Panc1 (cell line): ENCODE measurements at regions not wholly inside any gene's neighbourhood (a gene's known extent, or its start where the extent isn't known, plus 50 kb on each side); places are given as distances from the start of the nearest gene placed in this dataset.

Experiments used
- ATAC-seq: fragments of 200-7000 bp; cut with Tn5 transposase; 2 replicates; pipeline ENCODE4 v1.9.1; 2020; ENCODE audit warnings: mild to moderate bottlenecking, moderate library complexity
- BruUV-seq: library from RNA; stranded (reverse); fragments of 400-500 nt; replicated peaks from 2 replicates; lab custom pipeline; 2021; lab: Mats Ljungman, UMichigan
- CTCF ChIA-PET: fragments of 300-600 bp; sonication (Branson Sonifier 250); formaldehyde crosslinking; loops from one replicate; lab custom pipeline; 2022; ENCODE audit warnings: antibody characterized with exemption; lab: Charles Lee
- POLR2A ChIA-PET: fragments of 300-600 bp; sonication (Branson Sonifier 250); formaldehyde crosslinking; loops from one replicate; lab custom pipeline; 2022; ENCODE audit warnings: antibody characterized with exemption; lab: Charles Lee
- DNase-seq: peaks from one replicate; pipeline ENCODE4 v3.0.0-alpha.2; 2010; ENCODE audit warnings: low read depth, low spot score
- H3K27ac ChIP-seq: 2 replicates; pipeline ENCODE4 v1.5.1; 2011; ENCODE audit warnings: mild to moderate bottlenecking, low read length, inconsistent platforms
- H3K27me3 ChIP-seq: fragments of 200-500 bp; sonication (Bioruptor generic); 2 replicates; pipeline ENCODE4 v1.6.0; 2014; ENCODE audit warnings: low read length, inconsistent platforms; ENCODE audit not compliant: control insufficient read depth, insufficient read depth
- H3K36me3 ChIP-seq: fragments of 200-500 bp; sonication (Bioruptor generic); 2 replicates; pipeline ENCODE4 v1.5.1; 2014; ENCODE audit warnings: inconsistent platforms, mild to moderate bottlenecking, low read length, moderate library complexity; ENCODE audit not compliant: control insufficient read depth, insufficient read depth
- H3K4me1 ChIP-seq: 2 replicates; pipeline ENCODE4 v1.5.1; 2011; ENCODE audit warnings: inconsistent platforms, mild to moderate bottlenecking, low read length, moderate library complexity; ENCODE audit not compliant: control insufficient read depth, insufficient read depth
- H3K4me3 ChIP-seq, 2 experiments: 2 replicates each; pipeline ENCODE4 v1.5.1; 2011 to 2012; ENCODE audit warnings: low read depth in 2 of 2, low read length in 2 of 2, mild to moderate bottlenecking in 2 of 2, inconsistent platforms in 1 of 2, moderate library complexity in 1 of 2
- H3K9me3 ChIP-seq: fragments of 200-500 bp; sonication (Bioruptor generic); 2 replicates; pipeline ENCODE4 v1.5.1; 2014; ENCODE audit warnings: low read depth, mild to moderate bottlenecking, inconsistent platforms, low read length, moderate library complexity; ENCODE audit not compliant: control insufficient read depth, insufficient read depth
- POLR2AphosphoS5 ChIP-seq: IDR thresholded peaks from 2 replicates; pipeline ENCODE4 v1.6.1; 2012; ENCODE audit warnings: mild to moderate bottlenecking, low read depth, low read length, moderate library complexity
- SIN3A ChIP-seq: IDR thresholded peaks from 2 replicates; pipeline ENCODE4 v1.6.1; 2012; ENCODE audit warnings: low read depth, mild to moderate bottlenecking, low read length, moderate library complexity, borderline replicate concordance; ENCODE audit not compliant: insufficient read depth
- TCF7L2 ChIP-seq: IDR thresholded peaks from 2 replicates; pipeline ENCODE4 v1.6.1; 2011; ENCODE audit warnings: mild to moderate bottlenecking, low read depth, low read length, inconsistent platforms
- in situ Hi-C: cut with HindIII; loops from 2 replicates; pipeline ENCODE4 v1.10.0; 2016; ENCODE audit warnings: low sequenced_read_pairs, low pct_unique_long_range_greater_than_20kb
- intact Hi-C: fragments of 100-400 bp; cut with micrococcal nuclease; formaldehyde crosslinking; loops from one replicate; pipeline ENCODE4 v1.10.0; 2022; ENCODE audit not compliant: unreplicated experiment
- TF ChIP-seq, protein P1 (sequence below): fragments of 450-650 bp; IDR thresholded peaks from 2 replicates; pipeline ENCODE4 v1.5.1; 2017; ENCODE audit warnings: mild to moderate bottlenecking
- TF ChIP-seq, protein P2 (sequence below), 2 experiments: IDR thresholded peaks; 2 replicates each; pipeline ENCODE4 v1.6.1; 2011 to 2012; ENCODE audit warnings: low read depth in 2 of 2, control low read depth in 1 of 2, low read length in 1 of 2, mild to moderate bottlenecking in 1 of 2, moderate library complexity in 1 of 2; ENCODE audit not compliant: insufficient read depth in 1 of 2

DNA sequence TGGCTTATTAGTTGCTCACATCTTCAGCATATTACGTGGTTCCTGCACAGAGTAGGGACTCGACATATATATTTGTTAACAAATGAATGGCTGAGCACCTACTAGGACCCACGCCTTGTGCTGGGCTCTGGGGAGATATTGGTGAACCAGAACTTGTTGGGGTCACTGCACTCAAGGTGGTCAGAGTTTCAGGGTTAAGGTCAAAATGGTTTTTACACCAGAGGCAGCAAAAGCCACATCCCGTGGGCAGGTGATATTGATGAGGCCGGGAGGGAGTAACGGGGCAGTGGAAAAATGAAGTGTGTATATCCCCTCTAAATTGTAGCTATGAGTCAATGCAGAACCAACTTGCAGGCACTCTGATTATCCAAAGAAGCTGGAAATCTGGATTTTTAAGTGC is 136.5 kb upstream of the KLF4 start:
- Histone ChIP-seq H3K4me3 (no peak overlapping the region), H3K27me3 (no peaks in the 10 kb centered on the region), H3K27ac (no peak overlapping the region), H3K4me1 (no peaks in the 10 kb centered on the region), H3K36me3 (no peaks in the 10 kb centered on the region), H3K9me3 (no peaks in the 10 kb centered on the region)
- ChIA-PET CTCF (no interaction called here), POLR2A (no interaction called here)
- ATAC-seq (no peak), DNase-seq (no peak)
- intact Hi-C loops: no loop called here
- no TSS peak for BruUV-seq
- in situ Hi-C loops: no loop called here
- TF ChIP-seq POLR2AphosphoS5 (no peak), SIN3A (no peak), TCF7L2 (no peak)
- TF ChIP-seq, protein P1, sequence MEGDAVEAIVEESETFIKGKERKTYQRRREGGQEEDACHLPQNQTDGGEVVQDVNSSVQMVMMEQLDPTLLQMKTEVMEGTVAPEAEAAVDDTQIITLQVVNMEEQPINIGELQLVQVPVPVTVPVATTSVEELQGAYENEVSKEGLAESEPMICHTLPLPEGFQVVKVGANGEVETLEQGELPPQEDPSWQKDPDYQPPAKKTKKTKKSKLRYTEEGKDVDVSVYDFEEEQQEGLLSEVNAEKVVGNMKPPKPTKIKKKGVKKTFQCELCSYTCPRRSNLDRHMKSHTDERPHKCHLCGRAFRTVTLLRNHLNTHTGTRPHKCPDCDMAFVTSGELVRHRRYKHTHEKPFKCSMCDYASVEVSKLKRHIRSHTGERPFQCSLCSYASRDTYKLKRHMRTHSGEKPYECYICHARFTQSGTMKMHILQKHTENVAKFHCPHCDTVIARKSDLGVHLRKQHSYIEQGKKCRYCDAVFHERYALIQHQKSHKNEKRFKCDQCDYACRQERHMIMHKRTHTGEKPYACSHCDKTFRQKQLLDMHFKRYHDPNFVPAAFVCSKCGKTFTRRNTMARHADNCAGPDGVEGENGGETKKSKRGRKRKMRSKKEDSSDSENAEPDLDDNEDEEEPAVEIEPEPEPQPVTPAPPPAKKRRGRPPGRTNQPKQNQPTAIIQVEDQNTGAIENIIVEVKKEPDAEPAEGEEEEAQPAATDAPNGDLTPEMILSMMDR: no peak
- TF ChIP-seq, protein P2, sequence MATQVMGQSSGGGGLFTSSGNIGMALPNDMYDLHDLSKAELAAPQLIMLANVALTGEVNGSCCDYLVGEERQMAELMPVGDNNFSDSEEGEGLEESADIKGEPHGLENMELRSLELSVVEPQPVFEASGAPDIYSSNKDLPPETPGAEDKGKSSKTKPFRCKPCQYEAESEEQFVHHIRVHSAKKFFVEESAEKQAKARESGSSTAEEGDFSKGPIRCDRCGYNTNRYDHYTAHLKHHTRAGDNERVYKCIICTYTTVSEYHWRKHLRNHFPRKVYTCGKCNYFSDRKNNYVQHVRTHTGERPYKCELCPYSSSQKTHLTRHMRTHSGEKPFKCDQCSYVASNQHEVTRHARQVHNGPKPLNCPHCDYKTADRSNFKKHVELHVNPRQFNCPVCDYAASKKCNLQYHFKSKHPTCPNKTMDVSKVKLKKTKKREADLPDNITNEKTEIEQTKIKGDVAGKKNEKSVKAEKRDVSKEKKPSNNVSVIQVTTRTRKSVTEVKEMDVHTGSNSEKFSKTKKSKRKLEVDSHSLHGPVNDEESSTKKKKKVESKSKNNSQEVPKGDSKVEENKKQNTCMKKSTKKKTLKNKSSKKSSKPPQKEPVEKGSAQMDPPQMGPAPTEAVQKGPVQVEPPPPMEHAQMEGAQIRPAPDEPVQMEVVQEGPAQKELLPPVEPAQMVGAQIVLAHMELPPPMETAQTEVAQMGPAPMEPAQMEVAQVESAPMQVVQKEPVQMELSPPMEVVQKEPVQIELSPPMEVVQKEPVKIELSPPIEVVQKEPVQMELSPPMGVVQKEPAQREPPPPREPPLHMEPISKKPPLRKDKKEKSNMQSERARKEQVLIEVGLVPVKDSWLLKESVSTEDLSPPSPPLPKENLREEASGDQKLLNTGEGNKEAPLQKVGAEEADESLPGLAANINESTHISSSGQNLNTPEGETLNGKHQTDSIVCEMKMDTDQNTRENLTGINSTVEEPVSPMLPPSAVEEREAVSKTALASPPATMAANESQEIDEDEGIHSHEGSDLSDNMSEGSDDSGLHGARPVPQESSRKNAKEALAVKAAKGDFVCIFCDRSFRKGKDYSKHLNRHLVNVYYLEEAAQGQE (IDR thresholded peaks at IDR 0.05; ENCODE audit: insufficient read depth in 1 of 2, low read depth in 2 of 2, low read length in 1 of 2): no peak

DNA sequence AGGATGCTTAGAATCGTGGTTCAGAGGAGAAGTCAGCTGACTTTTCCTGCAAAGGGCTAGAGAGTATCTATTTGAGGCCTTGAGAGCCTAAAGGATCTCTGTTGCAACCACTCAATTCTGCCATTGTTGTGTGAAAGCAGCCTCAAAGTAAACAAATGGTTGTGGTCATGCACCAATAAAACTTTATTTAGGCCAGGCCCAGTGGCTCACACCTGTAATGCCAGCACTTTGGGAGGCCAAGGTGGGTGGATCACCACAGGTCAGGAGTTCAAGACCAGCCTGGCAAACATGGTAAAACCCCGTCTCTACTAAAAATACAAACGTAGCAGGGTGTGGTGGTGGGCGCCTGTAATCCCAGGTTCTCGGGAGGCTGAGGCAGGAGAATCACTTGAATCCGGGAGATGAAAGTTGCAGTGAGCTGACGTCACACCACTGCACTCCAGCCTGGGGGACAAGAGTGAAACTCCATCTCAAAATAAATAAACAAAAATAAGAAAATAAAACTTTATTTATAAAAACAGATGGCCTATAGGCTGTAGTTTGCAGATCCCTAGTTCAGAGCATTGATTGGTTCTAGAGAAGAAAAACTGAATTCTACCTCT is 135.9 kb upstream of the KLF4 start:
- no peaks in the 10 kb centered on the region for H3K27me3 ChIP-seq

More for the DNA sequence above, 135.9 kb upstream of the KLF4 start:
- intact Hi-C loops (no loop called here), in situ Hi-C loops (no loop called here)
- H3K4me1 ChIP-seq: no peaks in the 10 kb centered on the region
- no peaks in the 10 kb centered on the region for H3K36me3 ChIP-seq
- H3K27ac ChIP-seq: no peak overlapping the region
- ChIA-PET CTCF (no interaction called here), POLR2A (no interaction called here)
- no peak for ATAC-seq
- DNase-seq: no peak
- no TSS peak for BruUV-seq
- H3K4me3 ChIP-seq: no peak overlapping the region
- TF ChIP-seq, protein P2 (IDR thresholded peaks at IDR 0.05; ENCODE audit: insufficient read depth in 1 of 2, low read depth in 2 of 2, low read length in 1 of 2): no peak
- TF ChIP-seq SIN3A (no peak), TCF7L2 (no peak), POLR2AphosphoS5 (no peak)
- TF ChIP-seq, protein P1: no peak
- no peaks in the 10 kb centered on the region for H3K9me3 ChIP-seq
